NCI-H1694 (cell line): ENCODE measurements at regions not wholly inside any gene's neighbourhood (a gene's known extent, or its start where the extent isn't known, plus 50 kb on each side); places are given as distances from the start of the nearest gene placed in this dataset.

Experiments
- DNase-seq: peaks from one replicate; lab custom pipeline; 2025; lab: John Stamatoyannopoulos, UW

DNA sequence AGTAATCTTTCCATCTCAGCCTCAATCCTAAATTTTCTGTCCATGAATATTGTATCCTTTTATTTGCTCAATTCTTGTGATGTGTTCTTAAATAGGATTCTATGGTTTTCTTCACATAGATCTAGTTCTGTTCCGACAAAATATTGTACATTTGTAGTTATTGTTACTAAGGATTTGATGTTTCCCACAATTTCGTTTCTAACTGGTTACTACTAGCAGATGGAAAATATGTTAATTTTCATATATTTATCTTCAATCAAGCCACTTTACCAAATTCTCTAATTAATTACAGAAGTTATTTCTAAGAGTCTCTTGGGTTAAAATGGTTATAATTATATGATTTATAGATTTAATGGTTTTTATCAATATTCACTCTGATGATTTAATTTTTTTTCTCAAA, 60.3 kb downstream of the SEC61B start:
- DNase-seq, result no peak

DNA sequence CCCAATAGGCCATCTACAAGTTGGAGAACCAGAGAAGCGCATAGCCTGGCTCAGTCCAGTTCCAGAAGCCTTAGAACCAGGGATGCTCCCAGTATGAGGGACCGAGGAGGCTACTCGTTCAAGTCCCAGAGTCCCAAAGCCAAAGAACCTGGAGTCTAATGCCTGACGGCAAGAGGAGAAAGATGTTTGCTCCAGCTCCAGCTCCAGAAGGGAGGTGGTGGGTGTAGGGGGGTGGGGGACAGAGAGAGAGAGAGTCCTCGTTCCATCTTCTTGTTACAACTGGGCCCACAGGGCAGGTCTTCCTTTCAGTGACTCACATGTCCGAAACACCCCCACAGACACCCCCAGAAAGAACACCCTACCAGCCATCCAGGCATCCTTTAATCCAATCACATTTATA, 63.9 kb downstream of the SEC61B start:
- no peak for DNase-seq

DNA sequence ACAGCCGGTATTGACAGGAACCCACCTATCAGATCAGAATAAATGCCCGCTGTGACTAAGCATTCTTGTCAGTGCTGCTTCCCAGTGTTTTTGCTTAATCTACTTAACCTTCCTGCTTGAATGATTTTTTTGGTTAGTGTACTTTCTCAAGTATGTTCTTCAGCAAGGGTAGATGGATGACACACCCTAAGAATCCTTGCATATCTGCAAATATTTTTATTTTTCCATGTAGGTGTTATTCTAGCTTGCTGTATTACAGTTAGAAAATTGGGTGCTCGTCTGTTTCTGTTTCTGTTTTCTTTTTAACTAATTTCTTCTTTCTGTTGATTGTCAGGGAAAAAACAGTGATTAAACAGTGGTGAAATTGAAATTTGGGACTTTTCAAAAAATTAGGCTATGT, 64.5 kb downstream of the SEC61B start:
- no peak for DNase-seq

DNA sequence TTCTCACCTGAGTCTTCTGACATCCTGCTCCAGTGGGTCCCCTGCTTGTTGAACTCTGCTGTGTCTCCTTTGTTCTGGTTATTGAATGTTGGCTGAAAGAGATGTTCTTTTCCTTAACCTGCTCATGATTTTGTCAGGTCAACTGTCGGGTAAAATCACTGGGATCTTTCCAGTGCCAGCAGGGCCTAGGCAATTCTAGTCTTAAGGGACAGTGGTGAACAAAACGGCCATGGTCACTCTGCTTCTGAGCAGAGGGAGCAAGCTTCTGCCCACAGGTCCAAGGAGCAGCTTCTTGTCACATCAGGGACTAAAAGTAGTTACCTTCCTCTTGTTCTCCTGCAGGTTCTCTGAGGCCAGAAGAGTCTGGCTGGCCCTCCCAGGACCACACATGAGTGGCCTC, 65.6 kb downstream of the SEC61B start:
- no peak for DNase-seq

DNA sequence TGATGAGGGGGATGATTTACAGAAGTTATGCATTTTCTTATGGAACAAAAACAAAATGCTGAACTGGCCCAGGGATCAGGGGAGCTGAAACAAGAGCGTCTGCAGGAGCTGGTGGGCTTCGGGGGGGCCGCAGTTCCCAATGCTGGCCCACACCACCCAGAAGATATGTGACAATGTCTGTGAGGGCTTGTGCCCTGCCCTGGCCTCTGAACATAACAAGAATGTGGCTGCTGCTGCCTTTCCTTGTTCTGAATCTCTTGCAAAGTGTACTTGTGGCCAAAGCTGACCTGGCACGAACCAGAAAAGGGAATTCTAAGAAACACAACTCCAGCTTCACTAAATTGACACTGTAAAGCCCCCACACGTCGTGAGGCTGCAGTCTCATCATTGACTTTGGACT, 66.7 kb downstream of the SEC61B start:
- DNase-seq, result no peak

DNA sequence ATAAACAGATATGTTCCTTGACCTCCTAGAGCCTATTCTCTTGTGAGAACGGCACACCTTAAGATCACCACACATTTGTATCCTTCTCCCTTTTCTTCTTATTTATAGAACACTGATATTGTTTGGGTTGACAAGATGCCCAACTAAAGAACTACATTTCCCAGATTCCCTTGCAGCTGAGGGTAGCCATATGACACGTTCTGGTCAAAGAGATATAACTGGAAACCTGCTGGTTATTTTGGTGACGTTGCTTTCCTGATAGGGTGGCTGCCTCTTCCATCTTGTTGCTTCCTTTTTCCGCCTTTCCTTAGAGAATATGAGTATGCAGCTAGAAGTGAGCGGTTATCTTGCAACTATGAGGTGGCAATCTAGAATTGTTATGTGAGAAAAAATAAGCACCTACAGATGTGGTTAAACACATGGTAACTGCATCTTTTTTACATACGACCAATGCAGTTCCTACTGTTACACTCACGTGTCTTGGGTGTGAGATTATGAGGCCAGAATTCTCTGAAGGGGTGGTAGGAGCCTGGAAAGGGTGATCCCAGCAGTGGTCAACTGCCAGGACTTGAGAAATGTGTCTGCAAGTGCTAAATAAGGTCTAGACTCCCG, 72.9 kb downstream of the SEC61B start:
- DNase-seq, result no peak

DNA sequence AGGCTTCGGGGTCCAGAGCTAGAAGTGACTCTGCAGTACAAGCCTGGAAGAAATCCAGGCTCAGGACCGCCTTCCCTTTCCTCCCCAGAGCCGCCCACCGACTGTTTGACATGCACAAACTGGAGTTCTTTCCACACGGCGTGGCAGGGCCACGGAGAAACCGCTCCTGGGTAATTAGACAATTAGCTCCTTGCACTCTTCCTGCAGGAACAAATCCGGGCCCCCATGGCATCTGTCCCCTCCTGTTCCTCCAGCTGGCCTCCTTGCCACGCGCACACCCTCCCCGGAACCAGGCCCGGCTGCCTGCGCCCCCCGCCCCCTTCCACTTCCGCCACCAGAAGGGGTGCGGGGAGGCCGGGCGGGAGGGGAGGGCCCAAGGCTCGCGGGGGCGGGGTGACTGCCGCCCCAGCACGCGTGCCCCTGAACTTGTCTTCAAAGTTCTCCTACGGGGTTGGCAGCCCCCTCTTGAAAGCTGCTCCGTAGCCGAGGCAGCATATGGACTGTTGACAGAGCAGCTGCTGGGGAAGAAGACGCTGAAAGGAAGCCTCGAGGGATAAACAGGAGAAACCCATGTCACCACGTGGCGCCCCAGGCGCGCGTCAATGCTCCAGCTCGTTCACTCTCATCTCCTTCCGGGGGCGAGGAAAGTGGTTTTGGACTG, 74.3 kb downstream of the SEC61B start:
- DNase-seq, result peak; percentile 85

DNA sequence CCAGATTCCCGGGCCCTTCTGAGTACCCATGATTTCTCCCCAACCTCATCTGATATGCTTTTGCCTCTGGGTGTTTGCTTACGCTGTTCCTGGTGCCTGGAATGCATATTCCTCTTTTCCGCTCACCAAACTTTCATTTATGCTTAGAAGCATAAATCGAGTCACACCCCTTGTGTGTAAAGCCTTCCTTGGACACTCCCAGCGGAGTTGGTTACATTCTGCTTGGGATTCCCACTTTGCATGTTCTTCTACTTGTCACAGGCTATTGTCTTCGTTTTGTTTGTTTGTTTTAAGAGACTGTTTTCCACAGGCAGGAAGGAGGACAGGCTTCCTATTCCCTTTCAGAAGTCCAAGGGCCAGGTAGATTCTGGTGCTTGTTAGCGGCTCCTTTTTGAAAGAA, 76.5 kb downstream of the SEC61B start:
- no peak for DNase-seq

DNA sequence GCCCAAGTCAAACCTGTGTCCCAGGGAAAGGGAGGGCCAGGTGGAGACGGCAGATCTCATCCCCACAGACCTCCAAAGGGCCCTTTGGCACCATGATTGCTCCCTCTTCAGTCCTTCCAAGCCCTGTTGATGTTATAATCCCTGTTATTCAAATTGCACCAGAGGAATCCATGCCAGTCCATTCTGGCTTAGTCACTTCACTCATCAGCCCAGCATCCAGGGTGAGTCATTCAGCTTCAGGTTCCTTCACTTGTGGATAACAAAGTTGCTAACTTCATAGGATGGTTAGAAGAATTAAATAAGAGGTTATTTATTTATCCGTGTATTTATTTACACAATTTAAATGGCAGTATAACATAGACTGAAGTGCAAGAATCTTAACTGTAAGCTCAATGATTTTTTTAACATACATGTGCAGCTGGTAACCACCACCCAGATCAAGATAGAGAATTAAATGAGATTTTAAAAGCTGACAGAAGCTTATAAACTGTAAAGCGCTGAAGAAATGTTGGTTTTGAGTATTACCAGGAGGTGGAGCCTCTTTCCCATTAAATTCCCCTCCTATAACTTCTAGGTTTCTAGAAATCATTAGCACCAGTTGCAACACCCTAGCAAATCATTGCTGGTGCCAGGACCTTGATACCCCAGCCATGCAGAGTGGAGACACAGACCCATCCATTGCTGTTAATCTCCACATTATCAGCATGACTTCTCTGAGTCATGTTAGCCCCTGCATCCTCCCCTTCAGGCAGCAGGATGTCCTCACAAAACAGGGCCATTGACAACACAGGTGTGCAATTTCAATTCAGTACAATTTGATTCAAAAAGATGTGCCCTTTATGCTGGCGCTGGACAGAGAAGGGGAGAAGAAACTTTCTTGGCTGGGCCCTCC, 77.4 kb downstream of the SEC61B start:
- DNase-seq, result peak; percentile 40

DNA sequence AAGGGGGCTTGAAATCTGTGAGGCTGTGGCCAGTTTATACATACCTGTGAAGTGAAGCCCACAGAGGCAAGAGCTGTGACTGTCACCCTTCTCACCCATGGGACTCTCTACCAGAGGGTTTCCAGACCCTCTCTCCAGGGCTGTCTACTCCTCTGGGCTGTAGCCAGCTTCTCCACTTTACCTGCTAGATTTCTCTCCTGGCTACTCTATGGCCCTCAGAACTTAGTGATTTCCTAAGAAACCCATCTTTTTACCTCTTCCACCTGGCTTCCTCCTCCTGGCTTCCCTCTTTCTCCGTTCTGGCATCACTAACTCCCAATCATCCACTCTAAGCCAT, 78.0 kb downstream of the SEC61B start:
- no peak for DNase-seq

DNA sequence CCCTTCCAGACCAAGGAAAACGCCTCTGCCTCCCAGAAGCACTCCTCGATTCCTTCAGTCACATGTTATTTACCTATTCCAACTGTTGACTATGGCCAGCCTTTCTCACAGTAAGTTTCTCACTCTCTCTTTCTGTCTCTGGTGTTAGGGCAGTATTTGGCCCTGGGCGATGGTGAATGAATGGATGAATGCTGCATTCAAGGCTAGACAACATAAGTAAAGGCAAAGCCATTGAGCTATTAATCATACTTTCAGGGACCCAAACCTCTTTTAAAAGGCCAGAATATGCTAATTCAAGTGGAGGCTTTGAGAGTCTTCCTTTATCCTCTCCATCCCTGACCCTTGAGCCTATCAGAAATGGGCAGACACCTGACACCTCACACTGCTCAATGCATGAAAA, 78.5 kb downstream of the SEC61B start:
- DNase-seq, result no peak

DNA sequence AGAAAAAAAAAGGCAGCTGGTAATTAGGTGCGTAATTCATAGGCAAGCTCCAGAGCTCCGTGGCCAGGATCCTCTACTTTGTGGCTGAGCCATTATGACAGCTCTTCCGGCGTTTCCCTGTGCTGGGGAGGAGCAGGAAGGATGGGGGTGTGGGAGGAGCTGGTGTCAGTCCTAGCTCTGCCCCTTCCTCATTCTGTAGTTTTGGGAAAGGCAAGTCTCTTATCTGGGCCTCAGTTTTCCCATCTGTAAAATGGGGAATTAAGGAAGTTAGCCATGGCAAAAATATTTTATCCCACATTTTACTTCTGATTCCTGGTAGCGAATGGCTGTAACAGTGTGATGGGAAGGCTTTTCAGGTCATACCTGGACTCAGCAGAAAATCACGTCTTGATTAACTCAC, 81.1 kb downstream of the SEC61B start:
- no peak for DNase-seq

DNA sequence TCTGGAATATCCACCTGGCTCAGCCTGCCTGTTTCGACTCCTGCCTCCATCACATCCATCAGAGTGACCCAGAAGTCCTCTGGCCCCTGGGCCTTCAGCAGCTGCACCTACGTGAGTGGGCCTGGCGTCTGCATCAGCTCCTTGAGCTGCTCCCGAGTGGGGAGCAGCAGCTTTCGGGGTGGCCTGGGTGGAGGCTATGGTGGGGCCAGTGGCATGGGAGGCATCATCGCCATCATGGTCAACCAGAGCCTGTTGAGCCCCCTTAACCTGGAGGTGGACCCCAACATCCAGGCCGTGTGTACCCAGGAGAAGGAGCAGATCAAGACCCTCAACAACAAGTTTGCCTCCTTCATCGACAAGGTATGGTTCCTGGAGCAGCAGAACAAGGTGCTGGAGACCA, 83.0 kb downstream of the SEC61B start:
- DNase-seq, result no peak

DNA sequence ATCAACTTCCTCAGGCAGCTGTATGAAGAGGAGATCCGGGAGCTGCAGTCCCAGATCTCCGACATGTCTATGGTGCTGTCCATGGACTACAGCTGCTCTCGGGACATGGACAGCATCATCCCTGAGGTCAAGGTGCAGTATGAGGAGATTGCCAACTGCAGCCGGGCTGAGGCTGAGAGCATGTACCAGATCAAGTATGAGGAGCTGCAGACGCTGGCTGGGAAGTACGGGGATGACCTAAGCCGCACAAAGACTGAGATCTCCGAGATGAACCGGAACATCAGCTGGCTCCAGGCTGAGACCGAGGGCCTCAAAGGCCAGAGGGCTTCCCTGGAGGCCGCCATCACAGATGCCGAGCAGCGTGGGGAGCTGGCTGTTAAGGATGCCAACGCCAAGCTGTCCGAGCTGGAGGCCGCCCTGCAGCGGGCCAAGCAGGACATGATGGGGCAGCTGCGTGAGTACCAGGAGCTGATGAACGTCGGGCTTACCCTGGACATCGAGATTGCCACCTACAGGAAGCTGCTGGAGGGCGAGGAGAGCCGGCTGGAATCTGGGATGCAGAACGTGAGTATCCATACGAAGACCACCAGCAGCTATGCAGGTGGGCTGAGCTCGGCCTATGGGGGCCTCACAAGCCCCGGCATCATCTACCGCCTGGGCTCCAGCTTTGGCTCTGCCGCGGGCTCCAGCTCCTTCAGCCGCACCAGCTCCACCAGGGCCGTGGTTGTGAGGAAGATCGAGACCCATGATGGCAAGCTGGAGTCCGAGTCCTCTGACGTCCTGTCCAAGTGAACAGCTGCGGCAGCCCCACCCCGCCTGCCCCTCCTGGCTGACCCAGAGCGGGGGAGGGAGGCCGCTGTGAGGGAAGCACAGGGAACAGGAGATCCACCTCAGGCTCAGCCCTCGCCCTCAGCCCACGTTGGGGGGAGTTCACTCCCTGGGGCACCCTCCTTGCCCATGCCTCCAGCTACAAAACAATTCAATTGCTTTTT, 84.0 kb downstream of the SEC61B start:
- no peak for DNase-seq

DNA sequence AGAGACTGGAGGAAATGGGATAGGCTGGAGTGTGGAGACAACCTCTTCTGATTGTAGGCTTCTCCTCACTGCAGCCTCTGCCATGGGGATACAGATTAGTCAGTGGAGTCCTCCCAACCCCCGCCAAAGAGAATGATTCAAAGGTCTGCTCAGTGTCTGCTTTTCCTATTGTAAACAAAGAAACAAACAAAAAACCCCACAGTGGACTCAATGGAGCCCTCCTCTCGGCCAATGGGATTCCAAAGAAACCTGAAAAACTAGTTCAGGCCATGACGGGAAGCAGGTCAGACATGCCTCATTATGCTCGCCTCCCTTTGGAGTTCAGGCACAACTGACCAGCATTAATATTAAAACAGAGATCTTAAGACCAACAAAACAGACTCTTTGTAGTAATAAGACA, 85.8 kb downstream of the SEC61B start:
- no peak for DNase-seq

DNA sequence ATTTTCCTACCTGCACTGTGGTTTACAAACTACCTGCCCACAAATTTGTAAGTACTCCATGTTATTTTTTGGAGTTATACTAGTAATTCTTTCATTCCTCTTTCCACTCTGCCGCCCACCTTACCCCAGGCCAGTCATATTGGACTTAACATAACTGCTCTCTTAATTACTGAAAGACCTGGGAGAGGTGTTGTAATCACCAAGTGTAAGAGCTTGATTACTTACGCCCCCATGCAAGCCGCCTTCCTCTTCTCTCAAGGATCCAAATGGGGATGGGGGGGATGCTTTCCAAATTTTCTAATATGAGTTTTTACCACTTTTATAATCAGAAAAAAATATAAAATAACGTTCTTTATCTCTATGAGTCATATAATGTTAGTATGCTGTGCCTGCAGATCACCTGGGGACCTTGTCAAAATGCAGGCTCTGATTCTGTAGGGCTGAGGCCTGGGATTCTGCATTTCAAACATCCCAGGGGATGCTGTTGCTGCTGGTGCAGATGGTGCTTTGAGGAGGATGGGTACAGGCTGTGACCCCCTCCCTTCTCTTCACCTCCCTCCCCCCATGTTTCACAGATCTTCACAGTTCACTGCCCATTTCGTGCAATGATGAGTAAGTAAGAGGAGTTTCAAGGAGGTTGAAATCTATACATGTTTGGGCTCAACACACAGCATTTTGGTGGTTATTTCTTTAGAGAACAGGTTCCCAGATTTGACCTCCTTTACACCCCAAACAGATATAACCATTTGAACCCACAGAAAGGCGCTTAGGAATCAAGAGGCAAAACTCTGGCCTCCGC, 87.3 kb downstream of the SEC61B start:
- no peak for DNase-seq

DNA sequence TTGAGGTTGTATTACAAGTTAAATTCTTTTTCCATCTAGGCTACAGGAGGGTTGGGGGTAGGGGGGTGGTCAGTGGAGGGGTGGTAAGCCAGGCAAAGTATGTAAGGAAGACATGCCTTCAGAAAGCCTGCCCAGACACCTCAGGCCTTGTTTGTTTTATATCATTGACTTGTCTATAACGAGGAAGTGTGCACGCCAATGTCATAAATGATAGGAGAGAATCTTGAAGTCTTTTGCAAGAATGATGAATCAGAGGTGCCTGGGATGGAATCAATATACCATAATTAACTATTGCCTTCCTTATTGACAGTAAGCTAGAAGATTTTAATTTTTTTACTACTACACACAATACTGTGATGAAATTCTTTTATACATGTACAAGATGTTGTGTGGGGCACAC, 90.7 kb downstream of the SEC61B start:
- no peak for DNase-seq

DNA sequence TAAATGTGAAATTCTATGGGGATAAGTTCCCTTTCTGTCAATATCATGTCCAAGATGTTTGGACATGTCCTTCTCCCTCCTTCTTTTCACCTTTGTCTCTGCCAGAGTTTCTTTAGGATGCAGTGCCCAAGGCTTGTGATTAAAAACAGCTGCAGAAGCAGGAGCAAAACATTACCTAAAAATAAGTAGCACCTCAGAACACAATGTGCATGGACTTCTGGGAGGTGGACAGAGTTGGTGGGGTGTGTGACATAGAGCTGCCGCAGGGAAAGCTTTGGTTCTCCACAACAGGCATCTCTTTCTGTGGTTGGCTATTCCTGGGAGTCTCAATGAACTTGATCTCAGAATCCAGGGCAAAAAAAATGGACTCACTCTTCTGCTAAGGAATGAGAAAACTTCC, 97.0 kb downstream of the SEC61B start:
- no peak for DNase-seq

DNA sequence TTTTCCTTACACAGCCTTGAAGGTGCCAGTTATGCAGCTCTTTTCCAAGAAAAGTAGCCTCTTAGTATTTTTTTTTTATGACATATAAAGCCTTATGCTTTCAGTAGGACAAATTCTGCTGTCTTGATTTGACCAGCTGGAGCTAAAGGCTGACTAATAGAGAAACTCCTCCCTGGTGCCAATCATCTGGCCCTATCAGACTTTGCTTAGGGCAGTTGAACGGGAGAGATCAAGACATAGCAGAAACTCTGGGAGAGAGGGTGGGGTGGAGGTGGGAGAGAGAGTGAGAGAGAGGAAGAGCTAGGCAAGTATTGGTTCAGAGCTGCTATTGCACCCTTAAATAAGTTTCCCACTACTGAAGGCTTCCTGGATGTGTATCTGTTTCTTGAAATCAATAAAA, 100.2 kb downstream of the SEC61B start:
- DNase-seq, result no peak

DNA sequence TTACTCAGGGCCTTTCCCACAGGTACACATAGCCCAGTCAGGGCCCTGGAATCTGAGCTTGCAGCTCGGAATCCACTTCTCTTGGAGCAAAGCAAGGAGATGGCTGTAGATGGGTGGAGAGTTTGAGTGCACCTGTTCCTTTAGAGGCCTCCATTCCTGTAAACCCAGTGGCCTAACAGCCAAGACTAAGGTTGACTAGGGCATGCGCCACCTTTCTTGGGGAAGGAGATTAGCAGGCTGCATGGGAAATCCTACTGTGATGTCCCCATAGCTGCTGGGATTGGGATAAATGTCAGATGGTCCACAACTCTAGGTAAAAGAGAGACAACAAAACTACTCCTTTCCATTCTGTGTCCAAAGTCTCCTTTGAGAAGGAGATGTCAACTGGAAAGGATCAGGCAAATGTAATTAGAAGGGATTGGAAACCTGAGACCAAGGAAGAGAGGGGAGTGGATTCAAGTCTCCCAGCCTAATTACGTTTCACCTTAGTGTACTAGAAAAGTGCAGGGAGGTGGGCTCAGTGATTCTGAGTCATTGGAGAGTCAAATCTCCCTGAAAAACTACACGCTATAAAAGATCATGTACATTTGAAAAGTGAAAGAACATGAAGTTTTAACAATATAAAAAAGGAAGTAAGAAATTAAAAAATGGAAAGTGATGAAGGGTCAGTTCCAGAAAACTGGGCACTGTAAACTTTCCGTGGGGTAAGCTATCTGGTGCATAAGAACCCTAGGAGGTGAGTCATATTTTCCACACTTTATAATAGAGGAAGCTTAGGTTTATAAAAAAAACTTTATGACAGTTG, 104.2 kb downstream of the SEC61B start:
- DNase-seq, result no peak

DNA sequence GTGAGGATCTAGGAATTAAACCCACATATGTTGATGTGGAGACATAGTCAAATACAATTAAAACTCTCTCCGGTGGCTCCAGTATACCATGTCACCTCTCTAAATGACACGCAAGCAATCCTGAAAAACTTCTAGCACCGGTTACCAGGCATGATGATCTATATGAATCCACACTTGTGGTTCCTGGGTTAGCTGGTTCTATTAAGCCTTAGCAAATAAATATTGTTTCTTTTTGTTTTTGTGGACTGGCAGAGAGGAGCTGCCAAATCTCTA, 104.8 kb downstream of the SEC61B start:
- no peak for DNase-seq
